ENCODE measurements at regions not wholly inside any gene's neighbourhood (a gene's known extent, or its start where the extent isn't known, plus 50 kb on each side); places are given as distances from the start of the nearest gene placed in this dataset.

DNA sequence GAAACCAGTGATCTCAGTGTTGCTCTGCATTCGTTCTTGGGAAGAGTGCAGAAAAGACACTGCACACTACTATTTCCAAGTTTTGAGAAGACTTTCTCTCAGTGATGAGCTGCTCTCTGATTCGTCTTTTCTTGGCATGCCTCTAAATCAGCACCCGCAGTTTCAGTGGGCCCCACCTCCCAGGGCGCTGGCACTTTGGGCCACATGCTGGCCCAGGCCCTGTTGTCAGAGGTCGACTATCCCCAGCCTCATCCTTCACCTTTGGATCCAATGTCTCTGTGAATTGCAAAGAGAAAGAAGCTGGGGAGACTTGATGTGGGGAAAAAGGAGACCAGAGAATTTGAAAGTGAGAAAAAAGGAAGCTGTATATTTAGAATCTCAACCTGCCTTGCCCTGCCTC is 644.1 kb upstream of the PITX2 start:
- Histone ChIP-seq H3K79me2 (ENCODE audit: control insufficient read depth, insufficient read depth, low read length) (no peaks in the 10 kb centered on the region), H3K36me3 (ENCODE audit: control insufficient read depth in 2 of 2, extremely low read depth in 1 of 2, insufficient read depth in 2 of 2, low read length in 2 of 2) (no peaks in the 10 kb centered on the region), H3K4me2 (ENCODE audit: control insufficient read depth, extremely low read depth, insufficient read depth, low read depth, low read length) (no peak overlapping the region), H3K9me3 (ENCODE audit: control insufficient read depth, low read depth, low read length) (no peaks in the 10 kb centered on the region), H3K9me1 (ENCODE audit: control insufficient read depth, extremely low read depth, insufficient read depth, low read length) (no peaks in the 10 kb centered on the region), H3K27me3 (ENCODE audit: control insufficient read depth, extremely low read depth, insufficient read depth, low read length) (no peaks in the 10 kb centered on the region), H3K27ac (ENCODE audit: control insufficient read depth, insufficient read depth, low read length) (no peak overlapping the region), H3K4me1 (ENCODE audit: control insufficient read depth, extremely low read depth, insufficient read depth, low read length) (no peaks in the 10 kb centered on the region), H3K9ac (ENCODE audit: control insufficient read depth, extremely low read depth, insufficient read depth, low read length) (no peak overlapping the region), H3K4me3 (ENCODE audit: control insufficient read depth in 2 of 3, extremely low read depth in 1 of 3, insufficient read depth in 2 of 3, low read depth in 1 of 3, low read length in 3 of 3) (no peak overlapping the region), H4K20me1 (ENCODE audit: control insufficient read depth, extremely low read depth, insufficient read depth, low read length) (no peaks in the 10 kb centered on the region), H2AFZ (ENCODE audit: control insufficient read depth, low read length) (no peak overlapping the region)
- TF ChIP-seq EZH2 (IDR thresholded peaks at IDR 0.05; ENCODE audit: low read length): no peak
- TF ChIP-seq, protein P1, sequence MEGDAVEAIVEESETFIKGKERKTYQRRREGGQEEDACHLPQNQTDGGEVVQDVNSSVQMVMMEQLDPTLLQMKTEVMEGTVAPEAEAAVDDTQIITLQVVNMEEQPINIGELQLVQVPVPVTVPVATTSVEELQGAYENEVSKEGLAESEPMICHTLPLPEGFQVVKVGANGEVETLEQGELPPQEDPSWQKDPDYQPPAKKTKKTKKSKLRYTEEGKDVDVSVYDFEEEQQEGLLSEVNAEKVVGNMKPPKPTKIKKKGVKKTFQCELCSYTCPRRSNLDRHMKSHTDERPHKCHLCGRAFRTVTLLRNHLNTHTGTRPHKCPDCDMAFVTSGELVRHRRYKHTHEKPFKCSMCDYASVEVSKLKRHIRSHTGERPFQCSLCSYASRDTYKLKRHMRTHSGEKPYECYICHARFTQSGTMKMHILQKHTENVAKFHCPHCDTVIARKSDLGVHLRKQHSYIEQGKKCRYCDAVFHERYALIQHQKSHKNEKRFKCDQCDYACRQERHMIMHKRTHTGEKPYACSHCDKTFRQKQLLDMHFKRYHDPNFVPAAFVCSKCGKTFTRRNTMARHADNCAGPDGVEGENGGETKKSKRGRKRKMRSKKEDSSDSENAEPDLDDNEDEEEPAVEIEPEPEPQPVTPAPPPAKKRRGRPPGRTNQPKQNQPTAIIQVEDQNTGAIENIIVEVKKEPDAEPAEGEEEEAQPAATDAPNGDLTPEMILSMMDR (optimal IDR thresholded peaks at IDR 0.05 in 1 of 3, IDR thresholded peaks at IDR 0.05 in 1 of 3, conservative IDR thresholded peaks at IDR 0.05 in 1 of 3; ENCODE audit: extremely low read depth in 1 of 3, insufficient read depth in 2 of 3, low read length in 3 of 3): no peak
- FAIRE-seq (no peak), DNase-seq (ENCODE audit: low read depth, low spot score) (no peak)
- dilution Hi-C loops (cut with MboI; ENCODE audit: extremely low pct_ligation_motif_present, low sequenced_read_pairs): no loop called here

DNA sequence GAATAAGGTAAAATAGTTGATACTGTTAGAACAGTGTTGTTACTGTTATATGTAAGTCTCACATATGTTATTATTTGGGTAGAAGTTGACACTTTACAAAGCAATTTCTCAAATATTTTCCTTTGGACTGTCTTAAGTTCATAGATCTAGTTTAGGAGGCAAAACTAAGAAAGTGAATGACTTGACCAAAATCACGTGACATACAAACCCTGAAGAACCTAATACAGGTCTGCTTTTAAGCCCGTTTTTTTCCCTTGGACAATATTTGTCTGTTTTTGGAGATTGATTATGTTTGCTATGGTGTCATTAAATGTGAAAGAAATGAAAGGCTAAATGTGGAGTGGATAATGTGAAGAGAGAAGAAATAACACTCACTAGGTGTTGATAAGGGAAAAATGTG is 644.9 kb upstream of the PITX2 start:
- H4K20me1 ChIP-seq (ENCODE audit: control insufficient read depth, extremely low read depth, insufficient read depth, low read length): no peaks in the 10 kb centered on the region
- no peaks in the 10 kb centered on the region for H3K9me3 ChIP-seq (ENCODE audit: control insufficient read depth, low read depth, low read length)
- H3K4me3 ChIP-seq (ENCODE audit: control insufficient read depth in 2 of 3, extremely low read depth in 1 of 3, insufficient read depth in 2 of 3, low read depth in 1 of 3, low read length in 3 of 3): no peak overlapping the region
- dilution Hi-C loops (cut with MboI; ENCODE audit: extremely low pct_ligation_motif_present, low sequenced_read_pairs): no loop called here
- no peaks in the 10 kb centered on the region for H3K4me1 ChIP-seq (ENCODE audit: control insufficient read depth, extremely low read depth, insufficient read depth, low read length)
- no peak overlapping the region for H3K9ac ChIP-seq (ENCODE audit: control insufficient read depth, extremely low read depth, insufficient read depth, low read length)
- TF ChIP-seq, protein P1 (optimal IDR thresholded peaks at IDR 0.05 in 1 of 3, IDR thresholded peaks at IDR 0.05 in 1 of 3, conservative IDR thresholded peaks at IDR 0.05 in 1 of 3; ENCODE audit: extremely low read depth in 1 of 3, insufficient read depth in 2 of 3, low read length in 3 of 3): no peak
- TF ChIP-seq EZH2 (IDR thresholded peaks at IDR 0.05; ENCODE audit: low read length): no peak
- H3K79me2 ChIP-seq (ENCODE audit: control insufficient read depth, insufficient read depth, low read length): no peaks in the 10 kb centered on the region
- H3K36me3 ChIP-seq (ENCODE audit: control insufficient read depth in 2 of 2, extremely low read depth in 1 of 2, insufficient read depth in 2 of 2, low read length in 2 of 2): no peaks in the 10 kb centered on the region
- H2AFZ ChIP-seq (ENCODE audit: control insufficient read depth, low read length): no peak overlapping the region
- DNase-seq (ENCODE audit: low read depth, low spot score): no peak
- H3K9me1 ChIP-seq (ENCODE audit: control insufficient read depth, extremely low read depth, insufficient read depth, low read length): no peaks in the 10 kb centered on the region
- no peaks in the 10 kb centered on the region for H3K27me3 ChIP-seq (ENCODE audit: control insufficient read depth, extremely low read depth, insufficient read depth, low read length)
- H3K4me2 ChIP-seq (ENCODE audit: control insufficient read depth, extremely low read depth, insufficient read depth, low read depth, low read length): no peak overlapping the region
- FAIRE-seq: no peak
- H3K27ac ChIP-seq (ENCODE audit: control insufficient read depth, insufficient read depth, low read length): no peak overlapping the region

Data from keratinocyte (primary cell).